ENCODE measurements at regions not wholly inside any gene's neighbourhood (a gene's known extent, or its start where the extent isn't known, plus 50 kb on each side); places are given as distances from the start of the nearest gene placed in this dataset.

GRCh38 chr1:55746710-55747109, 531.5 kb upstream of the USP24 start:
- TF ChIP-seq CTCF (conservative IDR thresholded peaks at IDR 0.05; ENCODE audit: low read depth, low read length) = no peak
- no peak for TF ChIP-seq EZH2phosphoT487 (IDR thresholded peaks at IDR 0.05; ENCODE audit: borderline replicate concordance, low read length)
- TF ChIP-seq EZH2 (IDR thresholded peaks at IDR 0.05; ENCODE audit: low read length, unreplicated experiment) = no peak
